A673 (cell line): ENCODE measurements at regions not wholly inside any gene's neighbourhood (a gene's known extent, or its start where the extent isn't known, plus 50 kb on each side); places are given as distances from the start of the nearest gene placed in this dataset.

Experiments
- CTCF ChIP-seq: fragments of 300-800, 200-600 bp; sonication (generic); conservative IDR thresholded peaks from 2 replicates; pipeline ENCODE4 v1.5.1; 2017; ENCODE audit warnings: low read depth, mild to moderate bottlenecking, antibody characterized with exemption, low read length, moderate library complexity, mixed read lengths
- EZH2 ChIP-seq: fragments of 200-600 bp; sonication (generic); IDR thresholded peaks from 2 replicates; pipeline ENCODE4 v1.6.1; 2017; ENCODE audit warnings: borderline replicate concordance, low read depth, mild to moderate bottlenecking, mixed read lengths, antibody characterized with exemption, low read length; ENCODE audit not compliant: poor library complexity, severe bottlenecking

GRCh38 chr10:62582804-62583208 is 208.6 kb downstream of the ZNF365 start:
- TF ChIP-seq CTCF, result no peak
- no peak for TF ChIP-seq EZH2
